Activated naive CD8-positive, alpha-beta T cell treated with anti-CD3 and anti-CD28 coated beads, Interleukin-2, amount 10 ng/mL, durations not matched to agents 7 days and 5 days (primary cell): ENCODE measurements at regions not wholly inside any gene's neighbourhood (a gene's known extent, or its start where the extent isn't known, plus 50 kb on each side); places are given as distances from the start of the nearest gene placed in this dataset.
"Not testable (repeated sequence)": the region's sequence is repeated elsewhere in the genome, so short reads cannot be mapped to it uniquely, and the experiment has no call there.

Experiments
- ATAC-seq: fragments of 150-1000 bp; cut with Tn5 transposase; one replicate; pipeline ENCODE4 v1.10.0; 2021; ENCODE audit warnings: low read depth, moderate library complexity
- POLR2A ChIA-PET: fragments of 350-600 bp; sonication (Branson Sonifier 250); formaldehyde crosslinking; loops from one replicate; lab custom pipeline; 2021; ENCODE audit warnings: antibody characterized with exemption; lab: Charles Lee
- DNase-seq: peaks from one replicate; pipeline ENCODE4 v3.0.0; 2021
- H3K27ac Mint-ChIP-seq: one replicate; pipeline ENCODE4 v1.8.0; 2022; ENCODE audit warnings: mild to moderate bottlenecking, mixed read lengths
- H3K27me3 Mint-ChIP-seq: one replicate; pipeline ENCODE4 v1.8.0; 2022; ENCODE audit warnings: mild to moderate bottlenecking, moderate library complexity, mixed read lengths
- H3K36me3 Mint-ChIP-seq: one replicate; pipeline ENCODE4 v1.8.0; 2021; ENCODE audit warnings: mild to moderate bottlenecking, mixed read lengths
- H3K4me1 Mint-ChIP-seq: one replicate; pipeline ENCODE4 v1.8.0; 2021; ENCODE audit warnings: mixed read lengths
- H3K4me3 Mint-ChIP-seq: one replicate; pipeline ENCODE4 v1.8.0; 2022; ENCODE audit warnings: mild to moderate bottlenecking, moderate library complexity, mixed read lengths
- H3K9me3 Mint-ChIP-seq: one replicate; pipeline ENCODE4 v1.8.0; 2021; ENCODE audit warnings: mixed read lengths

DNA sequence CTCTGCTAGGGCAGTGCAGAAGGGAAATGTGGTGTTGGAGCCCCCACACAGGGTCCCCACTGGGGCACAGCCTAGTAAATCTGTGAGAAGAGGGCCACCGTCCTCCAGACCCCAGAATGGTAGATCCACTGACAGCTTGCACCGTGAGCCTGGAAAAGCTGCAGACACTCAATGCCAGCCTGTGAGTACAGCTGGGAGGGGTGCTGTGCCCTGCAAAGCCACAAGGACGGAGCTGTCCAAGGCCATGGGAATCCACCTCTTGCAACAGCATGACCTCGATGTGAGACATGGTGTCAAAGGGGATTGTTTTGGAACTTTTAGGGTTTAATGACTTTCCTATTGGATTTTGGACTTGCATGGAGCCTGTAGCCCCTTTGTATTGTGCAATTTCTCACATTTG is 220.8 kb upstream of the BRINP3 start:
- H3K36me3 Mint-ChIP-seq, ATAC-seq, H3K9me3 Mint-ChIP-seq, DNase-seq, H3K27ac Mint-ChIP-seq, H3K27me3 Mint-ChIP-seq, H3K4me1 Mint-ChIP-seq, H3K4me3 Mint-ChIP-seq, POLR2A ChIA-PET: not testable (repeated sequence)

DNA sequence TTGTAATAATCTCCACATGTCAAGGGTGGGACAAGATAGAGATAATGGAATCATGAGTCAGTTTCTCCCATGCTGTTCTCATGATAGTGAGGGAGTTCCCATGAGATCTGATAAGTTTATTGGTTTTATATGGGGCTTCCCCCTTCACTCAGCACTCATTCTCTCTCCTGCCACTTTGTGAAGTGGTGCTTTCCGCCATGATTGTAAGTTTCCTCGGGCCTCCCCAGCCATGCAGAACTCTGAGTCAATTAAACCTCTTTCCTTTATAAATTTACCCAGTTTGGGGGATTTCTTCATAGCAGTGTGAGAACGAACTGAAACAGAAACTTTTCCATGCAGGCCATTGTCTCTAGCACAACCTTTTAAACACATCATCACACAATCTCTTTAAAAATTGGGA is 221.5 kb upstream of the BRINP3 start:
- H3K36me3 Mint-ChIP-seq = no peaks in the 10 kb centered on the region
- H3K9me3 Mint-ChIP-seq = no peaks in the 10 kb centered on the region
- no peak overlapping the region for H3K4me3 Mint-ChIP-seq
- no peaks in the 10 kb centered on the region for H3K27me3 Mint-ChIP-seq
- H3K27ac Mint-ChIP-seq = no peak overlapping the region
- POLR2A ChIA-PET = no interaction called here
- no peak for ATAC-seq
- no peaks in the 10 kb centered on the region for H3K4me1 Mint-ChIP-seq
- DNase-seq = no peak

DNA sequence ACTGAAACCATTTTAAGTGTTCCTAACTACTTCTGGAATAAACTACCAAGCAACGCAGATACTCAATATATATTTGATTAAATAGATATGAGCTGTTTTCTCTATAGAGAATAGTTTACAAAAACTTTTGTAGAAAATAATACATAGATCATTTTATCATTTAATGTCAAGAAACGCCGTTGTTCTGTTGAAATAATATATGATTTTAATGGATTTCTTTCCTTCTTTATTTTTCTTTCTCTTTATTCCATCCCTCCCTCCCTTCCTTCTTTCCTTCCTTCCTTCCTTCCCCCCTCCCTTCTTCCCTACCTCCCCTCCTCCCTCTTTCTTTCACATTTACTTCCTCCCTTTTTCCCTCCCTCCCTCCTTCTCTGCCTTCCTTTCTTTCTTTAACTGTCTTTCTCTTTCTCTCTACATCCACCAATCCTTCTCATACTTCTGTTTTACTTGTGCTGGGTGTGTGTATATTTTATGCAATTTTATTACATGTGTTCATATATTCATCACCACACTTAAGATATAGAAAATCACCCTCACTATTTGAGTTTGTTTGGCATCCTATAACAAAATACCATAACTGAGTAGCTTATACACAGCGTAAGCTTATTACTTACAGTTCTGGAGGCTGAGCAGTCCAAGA is 230.9 kb upstream of the BRINP3 start:
- Mint-ChIP-seq H3K27me3 (no peaks in the 10 kb centered on the region), H3K27ac (no peak overlapping the region), H3K9me3 (peaks cover 5% of the 10 kb centered on the region), H3K4me3 (no peak overlapping the region), H3K4me1 (no peaks in the 10 kb centered on the region), H3K36me3 (no peaks in the 10 kb centered on the region)
- DNase-seq (no peak), ATAC-seq (no peak)
- POLR2A ChIA-PET = no interaction called here

DNA sequence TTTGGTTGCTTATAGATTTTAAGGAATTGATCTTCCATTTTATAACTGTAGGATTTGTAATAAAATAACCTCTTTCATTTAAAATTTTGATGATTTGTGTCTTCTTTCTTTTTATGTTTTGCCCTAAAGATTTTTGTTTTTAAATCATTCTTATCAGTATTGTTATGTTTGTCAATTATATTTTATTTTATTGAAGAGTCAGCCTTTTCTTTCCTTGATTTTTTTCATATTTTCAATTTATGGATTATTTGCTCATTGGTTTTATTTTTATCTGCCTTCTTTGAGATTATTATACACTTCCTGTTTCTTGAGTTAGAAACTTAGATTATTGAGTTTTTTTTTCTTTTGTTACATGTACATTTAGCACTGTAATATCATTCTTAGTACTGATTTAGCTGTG is 233.4 kb upstream of the BRINP3 start:
- Mint-ChIP-seq H3K9me3 (peaks cover 5% of the 10 kb centered on the region), H3K4me3 (no peak overlapping the region), H3K27ac (no peak overlapping the region), H3K4me1 (no peaks in the 10 kb centered on the region), H3K27me3 (no peaks in the 10 kb centered on the region), H3K36me3 (no peaks in the 10 kb centered on the region)
- POLR2A ChIA-PET = no interaction called here
- ATAC-seq (no peak), DNase-seq (no peak)

DNA sequence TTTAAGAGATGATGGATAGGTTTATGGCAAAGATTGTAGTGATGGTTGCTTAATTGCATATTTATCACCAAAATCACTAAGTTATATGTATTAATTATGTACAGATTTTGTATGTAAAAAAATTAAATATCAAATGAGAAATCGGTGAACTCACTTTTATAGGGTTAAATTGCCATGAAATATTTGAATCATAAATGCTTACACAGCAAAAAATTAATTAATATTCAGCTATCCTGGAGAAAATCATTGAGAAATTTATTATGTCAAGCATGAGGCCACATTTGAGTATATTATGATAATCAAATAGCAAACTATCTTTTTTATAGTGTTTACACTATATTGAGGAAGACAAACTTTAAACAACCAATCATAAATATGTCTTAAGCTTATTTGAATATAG is 239.4 kb upstream of the BRINP3 start:
- Mint-ChIP-seq H3K27ac (no peak overlapping the region), H3K36me3 (no peaks in the 10 kb centered on the region), H3K27me3 (no peaks in the 10 kb centered on the region), H3K4me3 (no peak overlapping the region), H3K4me1 (no peaks in the 10 kb centered on the region), H3K9me3 (peaks cover 3% of the 10 kb centered on the region)
- DNase-seq = no peak
- POLR2A ChIA-PET = no interaction called here
- ATAC-seq = no peak

DNA sequence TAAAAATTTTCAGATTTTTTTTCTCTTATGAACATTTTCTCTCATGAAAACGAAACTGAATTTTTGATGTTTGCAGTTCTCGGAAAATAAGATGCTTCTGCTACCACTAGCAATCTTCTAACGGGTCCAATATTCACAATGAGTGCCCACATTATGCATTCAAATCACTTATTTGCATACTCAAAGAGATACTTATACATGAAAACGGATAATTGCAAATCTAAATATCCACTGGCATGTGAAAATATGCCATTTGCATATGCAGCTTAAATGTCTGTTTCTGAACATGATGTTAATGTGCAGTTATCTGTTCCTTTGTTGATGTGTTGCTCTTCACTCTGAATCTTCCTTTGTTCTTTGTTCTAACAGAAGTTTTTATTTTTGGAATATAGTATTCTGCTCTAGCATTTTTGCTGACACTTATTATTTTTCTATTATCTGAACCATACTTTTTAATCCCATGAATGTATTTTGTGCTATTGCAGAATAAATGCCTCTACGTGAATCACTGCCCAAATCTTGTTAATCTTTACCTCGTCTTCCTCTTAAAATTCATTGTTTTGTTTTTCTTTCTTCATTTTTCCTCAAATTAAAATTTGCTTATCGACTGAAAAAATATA is 259.4 kb upstream of the BRINP3 start:
- no peak overlapping the region for H3K27ac Mint-ChIP-seq
- peaks cover 2% of the 10 kb centered on the region for H3K9me3 Mint-ChIP-seq
- no peak overlapping the region for H3K4me3 Mint-ChIP-seq
- ATAC-seq = no peak
- DNase-seq = no peak
- H3K36me3 Mint-ChIP-seq = no peaks in the 10 kb centered on the region
- H3K27me3 Mint-ChIP-seq = no peaks in the 10 kb centered on the region
- no peaks in the 10 kb centered on the region for H3K4me1 Mint-ChIP-seq
- POLR2A ChIA-PET = no interaction called here

DNA sequence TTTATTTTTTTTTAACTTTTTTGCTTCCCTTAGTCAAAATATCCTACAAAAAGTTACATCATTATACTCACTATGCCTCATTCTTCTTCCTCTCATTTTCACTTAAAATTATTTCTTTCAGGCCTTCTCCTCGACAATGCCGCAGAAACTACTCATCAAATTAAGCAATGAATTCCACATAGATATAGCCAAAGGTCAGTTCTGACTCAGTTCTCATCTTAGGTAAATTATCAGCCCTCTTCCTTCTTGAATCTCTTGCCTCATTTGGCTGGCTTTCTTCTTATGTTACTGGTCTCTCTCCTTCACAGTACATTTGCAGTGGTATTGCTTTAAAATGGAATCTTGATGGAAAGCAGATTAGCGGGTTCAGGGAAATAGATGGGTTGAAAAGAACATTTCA is 260.7 kb upstream of the BRINP3 start:
- Mint-ChIP-seq H3K36me3 (no peaks in the 10 kb centered on the region), H3K4me1 (no peaks in the 10 kb centered on the region), H3K9me3 (peaks cover 2% of the 10 kb centered on the region), H3K27me3 (no peaks in the 10 kb centered on the region), H3K27ac (no peak overlapping the region), H3K4me3 (no peak overlapping the region)
- no peak for ATAC-seq
- no peak for DNase-seq
- POLR2A ChIA-PET = no interaction called here

DNA sequence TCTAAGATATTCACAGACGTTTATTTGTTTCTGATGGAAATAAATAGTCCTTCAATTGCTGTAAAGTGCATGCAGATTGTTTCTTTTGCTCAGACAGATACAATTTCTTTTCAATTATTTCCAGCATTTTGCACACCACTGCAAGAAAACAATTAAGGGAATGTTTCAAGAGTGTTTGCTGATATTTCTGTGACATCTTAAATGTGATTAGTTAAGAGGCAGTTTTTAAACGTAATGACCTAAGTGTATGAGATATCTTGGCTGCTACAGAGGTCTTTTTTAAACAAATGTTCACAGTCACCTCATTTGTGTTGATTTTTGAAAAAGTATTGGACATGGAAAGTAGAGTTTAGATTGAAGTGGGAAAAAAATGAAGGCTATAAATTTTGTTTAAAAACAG is 262.3 kb upstream of the BRINP3 start:
- Mint-ChIP-seq H3K27ac (no peak overlapping the region), H3K9me3 (peaks cover 2% of the 10 kb centered on the region), H3K27me3 (no peaks in the 10 kb centered on the region), H3K4me3 (no peak overlapping the region), H3K36me3 (no peaks in the 10 kb centered on the region), H3K4me1 (no peaks in the 10 kb centered on the region)
- no peak for DNase-seq
- POLR2A ChIA-PET = no interaction called here
- no peak for ATAC-seq

DNA sequence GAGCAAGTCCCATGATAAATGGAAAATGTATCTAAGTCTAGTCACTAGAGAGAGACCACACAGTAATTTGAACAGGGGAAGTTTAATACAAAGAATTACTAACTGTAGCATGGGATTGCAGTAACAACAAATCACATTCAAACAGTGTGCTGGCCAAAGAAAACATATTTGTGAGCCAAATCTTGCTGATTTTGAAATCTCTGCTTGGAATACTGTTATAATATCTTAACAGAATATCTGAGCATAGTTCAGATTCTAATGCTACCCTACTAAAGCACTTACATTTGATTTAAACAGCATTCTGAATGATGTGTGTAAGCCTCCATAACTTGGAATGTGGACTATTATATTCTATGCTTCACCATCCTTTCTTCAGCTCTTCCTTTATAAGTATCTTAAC is 270.0 kb upstream of the BRINP3 start:
- no peaks in the 10 kb centered on the region for H3K36me3 Mint-ChIP-seq
- H3K4me1 Mint-ChIP-seq = no peaks in the 10 kb centered on the region
- ATAC-seq (no peak), DNase-seq (no peak)
- H3K27ac Mint-ChIP-seq = no peak overlapping the region
- H3K4me3 Mint-ChIP-seq = no peak overlapping the region
- H3K9me3 Mint-ChIP-seq = no peaks in the 10 kb centered on the region
- H3K27me3 Mint-ChIP-seq = no peaks in the 10 kb centered on the region
- POLR2A ChIA-PET = no interaction called here

DNA sequence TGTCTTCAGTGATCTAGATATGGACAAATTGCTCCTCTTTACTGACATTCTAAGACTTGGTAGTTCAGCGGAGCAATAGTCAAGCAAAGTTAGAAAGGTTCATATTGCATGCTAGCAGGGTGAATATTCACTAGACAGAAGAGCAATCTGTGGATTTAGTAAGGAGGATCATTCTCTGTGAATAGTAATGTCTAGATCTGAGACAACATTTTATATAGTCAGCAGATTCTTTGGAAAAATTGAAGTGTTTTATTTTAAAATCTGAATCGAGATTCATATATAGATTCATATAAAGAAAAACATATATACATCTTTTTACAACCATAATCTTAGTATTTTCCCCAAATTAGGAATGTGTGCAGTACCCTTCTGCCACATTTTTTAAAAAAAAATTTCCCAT is 274.5 kb upstream of the BRINP3 start:
- no peak for ATAC-seq
- no peak overlapping the region for H3K27ac Mint-ChIP-seq
- POLR2A ChIA-PET = no interaction called here
- no peak for DNase-seq
- H3K9me3 Mint-ChIP-seq = no peaks in the 10 kb centered on the region
- H3K36me3 Mint-ChIP-seq = no peaks in the 10 kb centered on the region
- no peak overlapping the region for H3K4me3 Mint-ChIP-seq
- H3K27me3 Mint-ChIP-seq = no peaks in the 10 kb centered on the region
- H3K4me1 Mint-ChIP-seq = no peaks in the 10 kb centered on the region

DNA sequence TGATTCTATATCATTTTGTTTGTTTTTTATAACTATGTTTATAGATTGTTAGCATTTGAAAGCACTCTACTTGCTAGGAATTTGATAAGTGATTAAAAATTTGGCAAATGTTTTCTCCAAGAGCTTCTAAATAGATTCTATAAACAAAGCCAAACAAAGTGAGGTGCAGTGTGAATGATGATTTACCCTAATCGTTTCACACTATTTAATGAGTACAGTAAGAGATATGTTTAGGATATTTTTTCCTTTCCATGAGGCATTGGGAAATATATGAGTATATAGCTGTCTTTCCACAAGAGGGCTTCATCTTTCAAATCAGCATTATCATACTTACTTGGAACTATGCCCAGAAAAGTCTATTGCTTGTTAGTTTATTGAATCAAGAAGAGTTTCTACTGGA is 277.0 kb upstream of the BRINP3 start:
- Mint-ChIP-seq H3K9me3 (peaks cover 2% of the 10 kb centered on the region), H3K27ac (no peak overlapping the region), H3K27me3 (no peaks in the 10 kb centered on the region), H3K4me3 (no peak overlapping the region), H3K4me1 (no peaks in the 10 kb centered on the region), H3K36me3 (no peaks in the 10 kb centered on the region)
- POLR2A ChIA-PET = no interaction called here
- ATAC-seq (no peak), DNase-seq (no peak)

DNA sequence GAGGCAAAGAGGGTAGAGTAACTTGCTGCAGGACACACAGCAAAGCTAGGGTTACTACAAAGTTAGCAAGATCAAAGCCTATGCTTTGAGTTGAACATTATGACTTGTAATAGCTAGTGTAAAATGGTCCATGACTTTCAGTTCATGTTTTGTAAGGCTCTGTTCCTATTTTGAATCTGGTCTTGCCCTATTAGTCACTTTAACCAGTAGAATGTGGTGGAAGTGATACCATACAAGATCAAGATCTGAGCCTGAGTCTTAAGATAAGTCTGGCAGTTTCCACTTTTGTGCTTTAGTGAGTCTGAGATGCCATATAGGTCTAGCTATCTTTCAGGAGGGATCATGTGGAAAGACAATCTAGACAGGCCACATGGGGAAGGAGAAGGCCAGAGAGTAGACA is 282.1 kb upstream of the BRINP3 start:
- H3K27ac Mint-ChIP-seq = no peak overlapping the region
- no peaks in the 10 kb centered on the region for H3K36me3 Mint-ChIP-seq
- no peak overlapping the region for H3K4me3 Mint-ChIP-seq
- POLR2A ChIA-PET = no interaction called here
- peaks cover 2% of the 10 kb centered on the region for H3K9me3 Mint-ChIP-seq
- H3K27me3 Mint-ChIP-seq = no peaks in the 10 kb centered on the region
- H3K4me1 Mint-ChIP-seq = no peaks in the 10 kb centered on the region
- DNase-seq (no peak), ATAC-seq (no peak)

DNA sequence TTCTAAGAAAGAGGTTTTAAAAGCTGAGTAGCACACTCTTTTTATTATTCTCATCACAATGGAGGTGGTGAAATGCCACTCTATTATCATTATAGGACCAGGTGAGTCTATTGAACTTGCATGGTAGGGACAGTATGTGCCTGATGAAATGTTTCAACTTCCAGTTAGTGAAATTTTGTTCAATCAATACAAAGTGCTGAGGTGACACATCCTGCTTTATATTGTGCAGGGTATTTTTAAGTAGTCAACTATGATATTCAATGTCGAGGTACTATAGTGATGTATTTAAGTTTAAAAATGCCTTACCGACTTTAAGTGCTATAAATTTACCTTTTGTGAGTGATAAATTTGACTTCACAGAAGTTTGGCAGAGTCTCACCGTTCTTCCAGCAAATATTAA is 284.7 kb upstream of the BRINP3 start:
- Mint-ChIP-seq H3K4me3 (no peak overlapping the region), H3K36me3 (no peaks in the 10 kb centered on the region), H3K27me3 (no peaks in the 10 kb centered on the region), H3K9me3 (peaks cover under 1% of the 10 kb centered on the region), H3K27ac (no peak overlapping the region), H3K4me1 (no peaks in the 10 kb centered on the region)
- DNase-seq (no peak), ATAC-seq (no peak)
- POLR2A ChIA-PET = no interaction called here

DNA sequence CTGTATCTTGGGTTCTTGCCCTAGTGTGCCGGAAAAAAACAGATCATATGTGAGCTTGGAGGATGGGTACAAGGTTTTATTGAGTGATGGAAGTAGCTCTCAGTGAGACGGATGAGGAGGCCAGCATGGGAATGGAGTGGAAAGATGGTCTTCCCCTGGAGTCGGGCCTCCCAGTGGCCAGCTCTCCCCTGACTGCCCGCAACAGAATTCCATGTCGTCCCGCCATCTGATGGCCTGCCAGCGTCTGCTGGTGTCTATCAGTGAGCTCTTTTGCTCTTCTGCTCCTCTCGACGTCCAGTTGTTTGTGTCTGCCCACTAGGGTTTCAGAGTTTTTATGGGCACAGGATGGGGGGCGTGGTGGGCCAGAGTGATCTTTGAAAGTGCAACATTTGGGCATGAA is 315.2 kb upstream of the BRINP3 start:
- no peak for DNase-seq
- peaks cover 4% of the 10 kb centered on the region for H3K9me3 Mint-ChIP-seq
- POLR2A ChIA-PET = no interaction called here
- H3K27ac Mint-ChIP-seq = no peak overlapping the region
- H3K27me3 Mint-ChIP-seq = no peaks in the 10 kb centered on the region
- H3K36me3 Mint-ChIP-seq = no peaks in the 10 kb centered on the region
- H3K4me3 Mint-ChIP-seq = no peak overlapping the region
- no peak for ATAC-seq
- no peaks in the 10 kb centered on the region for H3K4me1 Mint-ChIP-seq
